WTC11 (cell line): ENCODE measurements at regions not wholly inside any gene's neighbourhood (a gene's known extent, or its start where the extent isn't known, plus 50 kb on each side); places are given as distances from the start of the nearest gene placed in this dataset.

Experiments
- ATAC-seq: fragments of 200-7000 bp; cut with Tn5 transposase; 2 replicates; pipeline ENCODE4 v1.10.0; 2021; ENCODE audit warnings: mild to moderate bottlenecking, moderate library complexity
- CTCF ChIA-PET: fragments of 300-600 bp; sonication (Branson Sonifier 250); formaldehyde crosslinking; loops from one replicate; lab custom pipeline; 2021; ENCODE audit warnings: antibody characterized with exemption; lab: Charles Lee
- POLR2A ChIA-PET: fragments of 350-600 bp; sonication (Branson Sonifier 250); formaldehyde crosslinking; loops from one replicate; lab custom pipeline; 2021; ENCODE audit warnings: antibody characterized with exemption; lab: Charles Lee
- DNase-seq: peaks from one replicate; pipeline ENCODE4 v3.0.0; 2021; ENCODE audit warnings: low spot score
- H3K27ac Mint-ChIP-seq: 2 replicates; pipeline ENCODE4 v1.8.0; 2021; ENCODE audit warnings: mixed read lengths
- H3K27me3 Mint-ChIP-seq: 2 replicates; pipeline ENCODE4 v1.8.0; 2021; ENCODE audit warnings: low read depth, mild to moderate bottlenecking, moderate library complexity, mixed read lengths
- H3K36me3 Mint-ChIP-seq: 2 replicates; pipeline ENCODE4 v1.8.0; 2021; ENCODE audit warnings: mixed read lengths
- H3K4me1 Mint-ChIP-seq: 2 replicates; pipeline ENCODE4 v1.8.0; 2022; ENCODE audit warnings: mixed read lengths
- H3K4me3 Mint-ChIP-seq: 2 replicates; pipeline ENCODE4 v1.8.0; 2021; ENCODE audit warnings: mild to moderate bottlenecking, moderate library complexity, mixed read lengths
- H3K9me3 Mint-ChIP-seq: 2 replicates; pipeline ENCODE4 v1.8.0; 2021; ENCODE audit warnings: mixed read lengths
- ATF1 ChIP-seq: sonication (generic); formaldehyde crosslinking; IDR thresholded peaks from 2 replicates; pipeline ENCODE4 v1.8.1; 2023; ENCODE audit warnings: mild to moderate bottlenecking, moderate library complexity, missing genetic modification reagents
- ATF3 ChIP-seq: sonication (generic); formaldehyde crosslinking; conservative IDR thresholded peaks from 2 replicates; pipeline ENCODE4 v1.8.1; 2022; ENCODE audit warnings: mild to moderate bottlenecking, missing genetic modification reagents
- CREM ChIP-seq: sonication (generic); formaldehyde crosslinking; IDR thresholded peaks from 2 replicates; pipeline ENCODE4 v1.8.1; 2022; ENCODE audit warnings: mild to moderate bottlenecking, missing genetic modification reagents, moderate library complexity
- ELF4 ChIP-seq: sonication (generic); formaldehyde crosslinking; IDR thresholded peaks from 2 replicates; pipeline ENCODE4 v1.8.1; 2022; ENCODE audit warnings: low read depth, mild to moderate bottlenecking, moderate library complexity, missing genetic modification reagents
- ERG ChIP-seq: fragments of 250-450 bp; sonication (Bioruptor Pico); IDR thresholded peaks from 2 replicates; pipeline ENCODE4 v1.8.0; 2021; ENCODE audit warnings: mild to moderate bottlenecking
- ETV6 ChIP-seq: sonication (generic); formaldehyde crosslinking; IDR thresholded peaks from 2 replicates; pipeline ENCODE4 v1.8.1; 2022; ENCODE audit warnings: mild to moderate bottlenecking, missing genetic modification reagents
- JUN ChIP-seq: sonication (generic); formaldehyde crosslinking; IDR thresholded peaks from 2 replicates; pipeline ENCODE4 v1.8.0; 2023; ENCODE audit warnings: mild to moderate bottlenecking, missing genetic modification reagents
- NFATC4 ChIP-seq: fragments of 250-450 bp; sonication (Bioruptor Pico); IDR thresholded peaks from 2 replicates; pipeline ENCODE4 v1.9.0; 2021; ENCODE audit warnings: mild to moderate bottlenecking
- NFYB ChIP-seq: sonication (generic); formaldehyde crosslinking; conservative IDR thresholded peaks from 2 replicates; pipeline ENCODE4 v1.8.0; 2022; ENCODE audit warnings: low read depth, missing genetic modification reagents
- RELA ChIP-seq: sonication (generic); formaldehyde crosslinking; IDR thresholded peaks from 2 replicates; pipeline ENCODE4 v1.8.1; 2022; ENCODE audit warnings: missing genetic modification reagents, mild to moderate bottlenecking, borderline replicate concordance
- SOX15 ChIP-seq: fragments of 250-450 bp; sonication (Bioruptor Pico); IDR thresholded peaks from 2 replicates; pipeline ENCODE4 v1.9.0; 2021; ENCODE audit warnings: mild to moderate bottlenecking
- TP53 ChIP-seq: sonication (generic); formaldehyde crosslinking; IDR thresholded peaks from 2 replicates; pipeline ENCODE4 v1.8.1; 2023; ENCODE audit warnings: mild to moderate bottlenecking, missing genetic modification reagents
- ZBTB21 ChIP-seq: sonication (generic); formaldehyde crosslinking; IDR thresholded peaks from 2 replicates; pipeline ENCODE4 v1.8.1; 2023; ENCODE audit warnings: mild to moderate bottlenecking, missing genetic modification reagents, borderline replicate concordance
- ZNF671 ChIP-seq: fragments of 250-450 bp; sonication (Bioruptor Pico); IDR thresholded peaks from 2 replicates; pipeline ENCODE4 v1.8.0; 2021; ENCODE audit warnings: mild to moderate bottlenecking
- TF ChIP-seq, protein P1 (sequence below): sonication (generic); formaldehyde crosslinking; IDR thresholded peaks from 2 replicates; pipeline ENCODE4 v1.8.1; 2022; ENCODE audit warnings: missing genetic modification reagents, borderline replicate concordance
- TF ChIP-seq, protein P2 (sequence below): sonication (generic); formaldehyde crosslinking; IDR thresholded peaks from 2 replicates; pipeline ENCODE4 v1.8.0; 2022; ENCODE audit warnings: mild to moderate bottlenecking, missing genetic modification reagents
- TF ChIP-seq, protein P3 (sequence below): sonication (generic); formaldehyde crosslinking; IDR thresholded peaks from 2 replicates; pipeline ENCODE4 v1.8.0; 2023; ENCODE audit warnings: missing genetic modification reagents

GRCh38 chr15:29424118-29424517 lies 154.5 kb upstream of the NSMCE3 start:
- CTCF ChIA-PET, result no interaction called here
- POLR2A ChIA-PET, result no interaction called here
- ATAC-seq (no peak), DNase-seq (no peak)
- TF ChIP-seq ZNF671 (no peak), CREM (CRISPR knock-in tag) (no peak), NFYB (CRISPR knock-in tag) (peak; percentile 62)
- Mint-ChIP-seq H3K36me3 (peaks cover 10% of the 10 kb centered on the region), H3K27ac (no peak overlapping the region), H3K9me3 (peaks cover 20% of the 10 kb centered on the region), H3K4me3 (no peak overlapping the region), H3K4me1 (peaks cover 15% of the 10 kb centered on the region), H3K27me3 (no peaks in the 10 kb centered on the region)

DNA sequence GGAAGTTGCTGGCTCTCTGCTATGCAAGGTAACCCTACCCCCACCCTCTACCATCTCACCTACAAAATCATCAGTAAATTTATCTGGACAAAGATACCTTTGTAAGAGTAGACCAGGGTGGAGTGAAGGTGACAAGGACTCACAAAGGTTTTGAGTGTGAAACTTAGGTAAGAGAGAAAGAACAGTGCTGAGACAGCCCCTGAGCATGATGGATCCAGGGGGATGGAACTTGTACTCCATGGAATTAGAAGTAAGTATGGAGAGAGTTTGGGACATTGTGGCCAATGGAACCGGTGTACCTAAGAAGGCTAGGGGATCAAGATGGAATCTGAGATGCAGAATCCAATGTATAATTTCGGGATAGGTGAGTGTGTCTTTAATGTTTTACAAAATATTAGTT lies 153.0 kb upstream of the NSMCE3 start:
- TF ChIP-seq ERG (CRISPR knock-in tag) (no peak), ATF3 (CRISPR knock-in tag) (no peak), NFATC4 (CRISPR knock-in tag) (no peak)
- H3K4me1 Mint-ChIP-seq, result peaks cover 25% of the 10 kb centered on the region
- peaks cover 8% of the 10 kb centered on the region for H3K36me3 Mint-ChIP-seq
- ATAC-seq (no peak), DNase-seq (no peak)
- ChIA-PET POLR2A (no interaction called here), CTCF (no interaction called here)
- peaks cover 15% of the 10 kb centered on the region for H3K9me3 Mint-ChIP-seq
- H3K27me3 Mint-ChIP-seq, result no peaks in the 10 kb centered on the region
- no peak overlapping the region for H3K4me3 Mint-ChIP-seq
- no peak overlapping the region for H3K27ac Mint-ChIP-seq

DNA sequence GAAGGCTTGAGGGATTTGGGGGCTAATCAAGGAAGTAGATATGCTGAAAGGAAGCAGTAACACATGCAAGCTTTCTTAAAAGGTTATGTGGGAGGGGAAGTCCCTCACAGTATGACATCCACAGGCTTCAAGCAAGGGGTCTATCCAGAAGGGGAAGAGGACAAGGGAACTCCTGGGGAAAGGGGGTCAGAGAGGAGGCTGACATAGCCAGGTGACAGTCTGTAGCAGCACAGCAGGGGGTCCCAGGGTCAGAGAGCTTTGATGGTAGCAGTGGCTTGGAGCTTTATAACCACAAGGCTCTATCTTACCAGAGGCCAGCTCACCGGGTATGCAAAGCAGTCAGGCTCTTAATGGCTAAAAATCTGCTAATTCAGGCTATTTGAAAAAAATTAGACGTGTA lies 150.6 kb upstream of the NSMCE3 start:
- ChIA-PET CTCF (interaction anchor here (0.6 to 2.3 kb wide), 5 partner anchors 17 to 318 kb away, joined by 3 to 11 read pairs (median 3); no protein-coding TSS in a partner anchor), POLR2A (no interaction called here)
- no peaks in the 10 kb centered on the region; the same call in 1 of the 2 replicates for H3K27me3 Mint-ChIP-seq
- peaks cover 9% of the 10 kb centered on the region for H3K9me3 Mint-ChIP-seq
- TF ChIP-seq, protein P1, sequence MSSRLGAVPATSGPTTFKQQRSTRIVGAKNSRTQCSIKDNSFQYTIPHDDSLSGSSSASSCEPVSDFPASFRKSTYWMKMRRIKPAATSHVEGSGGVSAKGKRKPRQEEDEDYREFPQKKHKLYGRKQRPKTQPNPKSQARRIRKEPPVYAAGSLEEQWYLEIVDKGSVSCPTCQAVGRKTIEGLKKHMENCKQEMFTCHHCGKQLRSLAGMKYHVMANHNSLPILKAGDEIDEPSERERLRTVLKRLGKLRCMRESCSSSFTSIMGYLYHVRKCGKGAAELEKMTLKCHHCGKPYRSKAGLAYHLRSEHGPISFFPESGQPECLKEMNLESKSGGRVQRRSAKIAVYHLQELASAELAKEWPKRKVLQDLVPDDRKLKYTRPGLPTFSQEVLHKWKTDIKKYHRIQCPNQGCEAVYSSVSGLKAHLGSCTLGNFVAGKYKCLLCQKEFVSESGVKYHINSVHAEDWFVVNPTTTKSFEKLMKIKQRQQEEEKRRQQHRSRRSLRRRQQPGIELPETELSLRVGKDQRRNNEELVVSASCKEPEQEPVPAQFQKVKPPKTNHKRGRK (CRISPR knock-in tag), result no peak
- TF ChIP-seq, protein P2, sequence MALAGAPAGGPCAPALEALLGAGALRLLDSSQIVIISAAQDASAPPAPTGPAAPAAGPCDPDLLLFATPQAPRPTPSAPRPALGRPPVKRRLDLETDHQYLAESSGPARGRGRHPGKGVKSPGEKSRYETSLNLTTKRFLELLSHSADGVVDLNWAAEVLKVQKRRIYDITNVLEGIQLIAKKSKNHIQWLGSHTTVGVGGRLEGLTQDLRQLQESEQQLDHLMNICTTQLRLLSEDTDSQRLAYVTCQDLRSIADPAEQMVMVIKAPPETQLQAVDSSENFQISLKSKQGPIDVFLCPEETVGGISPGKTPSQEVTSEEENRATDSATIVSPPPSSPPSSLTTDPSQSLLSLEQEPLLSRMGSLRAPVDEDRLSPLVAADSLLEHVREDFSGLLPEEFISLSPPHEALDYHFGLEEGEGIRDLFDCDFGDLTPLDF, result no peak
- TF ChIP-seq SOX15 (CRISPR knock-in tag) (no peak), ZBTB21 (CRISPR knock-in tag) (no peak), RELA (CRISPR knock-in tag) (no peak), ETV6 (CRISPR knock-in tag) (no peak), ATF1 (no peak), NFYB (CRISPR knock-in tag) (no peak), ELF4 (CRISPR knock-in tag) (no peak), JUN (no peak), TP53 (CRISPR knock-in tag) (no peak)
- TF ChIP-seq, protein P3, sequence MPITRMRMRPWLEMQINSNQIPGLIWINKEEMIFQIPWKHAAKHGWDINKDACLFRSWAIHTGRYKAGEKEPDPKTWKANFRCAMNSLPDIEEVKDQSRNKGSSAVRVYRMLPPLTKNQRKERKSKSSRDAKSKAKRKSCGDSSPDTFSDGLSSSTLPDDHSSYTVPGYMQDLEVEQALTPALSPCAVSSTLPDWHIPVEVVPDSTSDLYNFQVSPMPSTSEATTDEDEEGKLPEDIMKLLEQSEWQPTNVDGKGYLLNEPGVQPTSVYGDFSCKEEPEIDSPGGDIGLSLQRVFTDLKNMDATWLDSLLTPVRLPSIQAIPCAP, result no peak
- peak overlapping the region; percentile 8; the same call in 1 of the 2 replicates for H3K27ac Mint-ChIP-seq
- no peak overlapping the region for H3K4me3 Mint-ChIP-seq
- peaks cover 25% of the 10 kb centered on the region for H3K4me1 Mint-ChIP-seq
- peak; percentile 36; the same call in 1 of the 2 replicates for ATAC-seq
- peak; percentile 46 for DNase-seq
- peaks cover 5% of the 10 kb centered on the region for H3K36me3 Mint-ChIP-seq
